Liver (tissue), 7 donors: ENCODE measurements at regions not wholly inside any gene's neighbourhood (a gene's known extent, or its start where the extent isn't known, plus 50 kb on each side); places are given as distances from the start of the nearest gene placed in this dataset.

Experiments used
- DNase-seq: peaks from one replicate; pipeline ENCODE4 v3.0.0-alpha.2; 2017; ENCODE audit warnings: low spot score
- H3K27ac ChIP-seq, 2 donors: one replicate each; pipeline ENCODE4 v1.7.0; 2013; ENCODE audit warnings: inconsistent platforms in 2 of 2, low read length in 2 of 2, control low read depth in 1 of 2, low read depth in 1 of 2, mild to moderate bottlenecking in 1 of 2
- H3K27me3 ChIP-seq, 4 donors: one replicate each; pipeline versions ENCODE4 v1.6.1 to v1.7.0; 2013; ENCODE audit warnings: low read length in 3 of 4, inconsistent platforms in 1 of 4, mild to moderate bottlenecking in 1 of 4, moderate library complexity in 1 of 4; ENCODE audit not compliant: control insufficient read depth in 4 of 4, insufficient read depth in 4 of 4
- H3K36me3 ChIP-seq, 4 donors: one replicate each; pipeline versions ENCODE4 v1.6.1 to v1.7.0; 2013; ENCODE audit warnings: low read length in 3 of 4, mild to moderate bottlenecking in 3 of 4, low read depth in 1 of 4, moderate library complexity in 1 of 4; ENCODE audit not compliant: control insufficient read depth in 4 of 4, insufficient read depth in 3 of 4
- H3K4me1 ChIP-seq, 4 donors: one replicate each; pipeline versions ENCODE4 v1.6.1 to v1.7.0; 2013; ENCODE audit warnings: low read length in 3 of 4, mild to moderate bottlenecking in 3 of 4, moderate library complexity in 1 of 4; ENCODE audit not compliant: control insufficient read depth in 4 of 4, insufficient read depth in 4 of 4
- H3K4me3 ChIP-seq, 3 donors: one replicate each; pipeline versions ENCODE4 v1.6.1 to v1.7.0; 2013; ENCODE audit warnings: low read length in 3 of 3, control low read depth in 1 of 3, low read depth in 1 of 3, mild to moderate bottlenecking in 1 of 3
- H3K9ac ChIP-seq, 2 donors: one replicate each; pipeline ENCODE4 v1.7.0; 2013; ENCODE audit warnings: low read length in 2 of 2, mild to moderate bottlenecking in 2 of 2, moderate library complexity in 2 of 2, control low read depth in 1 of 2, low read depth in 1 of 2
- H3K9me3 ChIP-seq, 4 donors: one replicate each; pipeline versions ENCODE4 v1.6.1 to v1.7.0; 2013; ENCODE audit warnings: low read length in 3 of 4; ENCODE audit not compliant: control insufficient read depth in 4 of 4
- ATF3 ChIP-seq: IDR thresholded peaks from 2 replicates; pipeline ENCODE4 v1.6.1; 2016; ENCODE audit warnings: antibody characterized with exemption
- EGR1 ChIP-seq, 2 donors: IDR thresholded peaks; 2 replicates each; pipeline ENCODE4 v1.6.1; 2016 to 2018; ENCODE audit warnings: antibody characterized with exemption in 2 of 2, low read depth in 2 of 2
- FOXA1 ChIP-seq: IDR thresholded peaks from 2 replicates; pipeline ENCODE4 v1.6.1; 2016; ENCODE audit warnings: antibody characterized with exemption
- GABPA ChIP-seq, 2 donors: IDR thresholded peaks in 1 of 2; conservative IDR thresholded peaks in 1 of 2; 2 replicates each; pipeline ENCODE4 v1.6.1; 2016; ENCODE audit warnings: antibody characterized with exemption in 2 of 2, mild to moderate bottlenecking in 1 of 2, moderate library complexity in 1 of 2
- HNF4A ChIP-seq, 2 donors: conservative IDR thresholded peaks; 2 replicates each; pipeline ENCODE4 v1.6.1; 2016; ENCODE audit warnings: antibody characterized with exemption in 2 of 2, mild to moderate bottlenecking in 2 of 2
- HNF4G ChIP-seq: IDR thresholded peaks from 2 replicates; pipeline ENCODE4 v1.6.1; 2016; ENCODE audit warnings: antibody characterized with exemption
- JUND ChIP-seq, 2 donors: IDR thresholded peaks; 2 replicates each; pipeline ENCODE4 v1.6.1; 2016; ENCODE audit warnings: antibody characterized with exemption in 2 of 2
- MAX ChIP-seq: IDR thresholded peaks from 2 replicates; pipeline ENCODE4 v1.6.1; 2016; ENCODE audit warnings: antibody characterized with exemption
- NR2F2 ChIP-seq: IDR thresholded peaks from 2 replicates; pipeline ENCODE4 v1.6.1; 2016; ENCODE audit warnings: antibody characterized with exemption
- RAD21 ChIP-seq, 2 donors: IDR thresholded peaks; 2 replicates each; pipeline ENCODE4 v1.6.1; 2016; ENCODE audit warnings: antibody characterized with exemption in 2 of 2, mild to moderate bottlenecking in 2 of 2
- REST ChIP-seq: IDR thresholded peaks from 2 replicates; pipeline ENCODE4 v1.6.1; 2016; ENCODE audit warnings: antibody characterized with exemption, mild to moderate bottlenecking
- RXRA ChIP-seq, 2 donors: IDR thresholded peaks; 2 replicates each; pipeline ENCODE4 v1.6.1; 2017 to 2018; ENCODE audit warnings: antibody characterized with exemption in 2 of 2, mild to moderate bottlenecking in 1 of 2
- SP1 ChIP-seq: IDR thresholded peaks from 2 replicates; pipeline ENCODE4 v1.6.1; 2018; ENCODE audit warnings: antibody characterized with exemption, mild to moderate bottlenecking
- TAF1 ChIP-seq: conservative IDR thresholded peaks from 2 replicates; pipeline ENCODE4 v1.6.1; 2016; ENCODE audit warnings: antibody characterized with exemption, mild to moderate bottlenecking
- YY1 ChIP-seq: IDR thresholded peaks from 2 replicates; pipeline ENCODE4 v1.6.1; 2016; ENCODE audit warnings: antibody characterized with exemption, mild to moderate bottlenecking
- WGBS: extraction: QIAGEN DNeasy Blood & Tissue Kit; methylation state at CpG from one replicate; pipeline ENCODE4 v1.1.7; 2013; 5-methylcytosine and 5-hydroxymethylcytosine counted together
- donor health status: healthy.
- donor health status: healthy.
- donor health status: healthy.
- donor health status: healthy.

GRCh38 chr3:104536715-104537114 is 830.0 kb upstream of the ALCAM start:
- TF ChIP-seq NR2F2 (no peak), FOXA1 (no peak), SP1 (no peak), EGR1 (IDR thresholded peaks at IDR 0.05; ENCODE audit: low read depth in 2 of 2) (no peak), RAD21 (IDR thresholded peaks at IDR 0.05) (no peak), RXRA (IDR thresholded peaks at IDR 0.05) (no peak), REST (no peak), HNF4A (conservative IDR thresholded peaks at IDR 0.05) (no peak), ATF3 (no peak), JUND (IDR thresholded peaks at IDR 0.05) (no peak), TAF1 (no peak), HNF4G (no peak), GABPA (IDR thresholded peaks at IDR 0.05 in 1 of 2, conservative IDR thresholded peaks at IDR 0.05 in 1 of 2) (no peak), MAX (no peak)

GRCh38 chr3:104537323-104537722 is 829.4 kb upstream of the ALCAM start:
- no peaks in the 10 kb centered on the region for H3K36me3 ChIP-seq
- TF ChIP-seq HNF4A (conservative IDR thresholded peaks at IDR 0.05) (no peak), REST (no peak), RAD21 (IDR thresholded peaks at IDR 0.05) (no peak), HNF4G (no peak), YY1 (no peak)
- no peak overlapping the region for H3K27ac ChIP-seq
- no peak overlapping the region for H3K9ac ChIP-seq
- H3K27me3 ChIP-seq = no peaks in the 10 kb centered on the region
- DNase-seq = no peak
- peaks cover 1 to 4% (median 2%) of the 10 kb centered on the region in 4 donors for H3K9me3 ChIP-seq
- WGBS = 86% methylated on average over 3 of the region's 3 CpGs
- H3K4me3 ChIP-seq = no peak overlapping the region
- no peaks in the 10 kb centered on the region for H3K4me1 ChIP-seq

More at GRCh38 chr3:104536715-104537114, 830.0 kb upstream of the ALCAM start:
- Histone ChIP-seq H3K4me3 (no peak overlapping the region), H3K4me1 (no peaks in the 10 kb centered on the region), H3K9me3 (peaks cover 1 to 4% (median 2%) of the 10 kb centered on the region in 4 donors), H3K27me3 (no peaks in the 10 kb centered on the region), H3K36me3 (no peaks in the 10 kb centered on the region), H3K27ac (no peak overlapping the region), H3K9ac (no peak overlapping the region)
- DNase-seq = no peak
